GM13976 (cell line): ENCODE measurements at regions not wholly inside any gene's neighbourhood (a gene's known extent, or its start where the extent isn't known, plus 50 kb on each side); places are given as distances from the start of the nearest gene placed in this dataset.
"Not testable (repeated sequence)": the region's sequence is repeated elsewhere in the genome, so short reads cannot be mapped to it uniquely, and the experiment has no call there.

Source experiments
- DNase-seq: peaks from one replicate; pipeline ENCODE4 v3.0.0; 2012; ENCODE audit warnings: low spot score
- CTCF ChIP-seq: IDR thresholded peaks from 2 replicates; pipeline ENCODE4 v1.5.1; 2012; ENCODE audit warnings: borderline replicate concordance, mild to moderate bottlenecking; ENCODE audit not compliant: insufficient read depth; ENCODE audit errors: extremely low read depth, missing control alignments, control extremely low read depth
- in situ Hi-C: fragments of 300-500 bp; cut with MboI; formaldehyde crosslinking; loops from one replicate; pipeline ENCODE4 v1.12.0; 2022; ENCODE audit warnings: low sequenced_read_pairs, mixed read lengths, inconsistent platforms; ENCODE audit not compliant: unreplicated experiment

- in situ Hi-C loops: no loop called here
- no peak for TF ChIP-seq CTCF
- DNase-seq: no peak
Observed at GRCh38 chr10:121270906-121271305, 327.3 kb downstream of the FGFR2 start.

GRCh38 chr10:121276046-121276445, 322.2 kb downstream of the FGFR2 start:
- no peak for TF ChIP-seq CTCF
- in situ Hi-C loops: no loop called here
- no peak for DNase-seq

- TF ChIP-seq CTCF: no peak
- in situ Hi-C loops: no loop called here
- no peak for DNase-seq
Observed at GRCh38 chr10:121276822-121277221, 321.4 kb downstream of the FGFR2 start.

- in situ Hi-C loops, DNase-seq: not testable (repeated sequence)
Observed at GRCh38 chr10:121278386-121278785, 319.9 kb downstream of the FGFR2 start.

- in situ Hi-C loops: no loop called here
- no peak for TF ChIP-seq CTCF
- no peak for DNase-seq
Observed at GRCh38 chr10:121281576-121281975, 316.7 kb downstream of the FGFR2 start.

- no peak for DNase-seq
- in situ Hi-C loops: no loop called here
- TF ChIP-seq CTCF: no peak
Observed at GRCh38 chr10:121282264-121282663, 316.0 kb downstream of the FGFR2 start.

GRCh38 chr10:121282797-121283515, 315.3 kb downstream of the FGFR2 start:
- TF ChIP-seq CTCF: no peak
- DNase-seq: no peak
- in situ Hi-C loops: no loop called here
